IPS DF 19.7 (cell line): ENCODE measurements at regions not wholly inside any gene's neighbourhood (a gene's known extent, or its start where the extent isn't known, plus 50 kb on each side); places are given as distances from the start of the nearest gene placed in this dataset.

Experiments used
- DNase-seq: peaks from one replicate; pipeline ENCODE4 v3.0.0-alpha.2; 2013; ENCODE audit warnings: low read depth, low spot score

DNA sequence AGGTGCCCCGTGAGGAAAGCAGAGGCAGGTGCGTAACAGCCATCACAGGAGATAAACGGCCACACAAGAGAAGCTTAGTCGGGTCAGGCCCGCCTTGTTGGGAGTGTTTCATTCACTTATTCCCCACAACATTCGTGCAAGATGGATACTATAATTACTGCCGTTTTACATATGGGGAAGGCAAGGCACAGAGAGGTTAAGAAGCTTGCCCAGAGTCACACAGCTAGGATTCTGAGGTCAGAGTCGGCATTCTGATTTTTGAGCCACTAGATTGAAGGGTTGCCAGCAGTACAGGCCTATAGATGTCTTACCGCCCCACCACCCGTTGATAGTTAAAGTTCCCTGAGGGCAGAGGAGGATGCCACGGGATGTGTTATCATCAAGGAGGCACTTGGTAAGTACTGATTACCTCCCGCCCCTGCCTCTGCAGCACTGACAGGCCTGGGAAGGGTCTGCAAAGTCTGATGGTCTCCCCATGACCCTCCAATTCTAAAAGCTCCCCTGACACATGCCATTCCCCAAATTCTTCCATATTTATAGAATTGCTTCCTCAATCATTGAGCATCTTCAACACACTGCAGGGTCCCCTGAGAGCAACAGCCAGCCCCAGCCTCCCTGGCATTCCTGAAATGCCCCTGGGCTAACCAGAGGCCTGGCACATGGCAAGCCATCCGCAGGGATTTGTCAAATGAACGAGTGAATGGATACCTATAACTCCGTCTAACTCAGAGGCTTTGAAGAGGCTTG lies 74.7 kb upstream of the CLDN14 start:
- DNase-seq = no peak

DNA sequence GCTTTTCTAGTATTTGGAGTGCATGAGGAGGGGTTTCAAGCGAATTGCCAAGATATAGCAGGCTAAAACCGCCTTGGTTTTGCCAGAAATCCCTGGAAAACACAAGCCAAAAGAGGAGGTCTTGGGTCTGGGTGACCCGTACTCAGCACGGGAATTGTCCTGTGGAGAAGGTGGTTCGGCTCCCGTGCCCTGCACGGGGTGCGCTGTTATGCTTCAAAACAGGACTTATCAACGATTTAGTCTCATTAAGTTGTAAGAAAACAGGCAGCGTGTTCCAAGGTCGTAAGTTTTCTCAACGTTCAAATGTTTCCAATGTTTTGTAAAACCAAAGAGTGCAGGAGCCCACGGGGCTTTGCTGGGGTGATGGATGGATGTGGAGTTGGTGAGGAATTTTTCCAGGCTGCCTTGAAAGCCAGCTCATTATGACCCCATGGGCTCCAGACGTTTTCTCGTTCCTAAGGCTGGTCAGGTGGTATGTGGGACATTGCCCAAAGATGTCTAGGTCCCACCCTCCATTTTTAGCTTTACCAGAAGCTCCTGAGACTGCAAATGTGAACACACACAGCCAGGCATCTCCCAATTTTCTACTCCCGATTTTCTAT lies 75.4 kb upstream of the CLDN14 start:
- no peak for DNase-seq

DNA sequence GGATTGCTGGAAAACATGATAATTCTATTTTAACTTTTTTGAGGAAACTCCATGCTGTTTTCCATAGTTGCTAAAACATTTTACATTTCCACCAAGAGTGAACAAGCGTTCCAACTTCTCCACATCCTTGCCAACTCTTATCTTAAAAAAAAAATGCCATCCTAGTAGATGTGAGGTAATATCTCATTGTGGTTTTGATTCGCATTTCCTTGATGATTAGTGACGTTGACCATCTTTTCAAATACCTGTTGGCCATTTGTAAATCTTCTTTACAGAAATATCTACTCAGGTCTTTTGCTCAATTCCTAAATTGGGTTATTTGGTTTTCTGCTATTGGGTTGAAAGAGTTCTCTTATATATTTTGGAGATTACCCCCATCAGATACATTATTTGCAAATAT lies 77.4 kb upstream of the CLDN14 start:
- DNase-seq = no peak

DNA sequence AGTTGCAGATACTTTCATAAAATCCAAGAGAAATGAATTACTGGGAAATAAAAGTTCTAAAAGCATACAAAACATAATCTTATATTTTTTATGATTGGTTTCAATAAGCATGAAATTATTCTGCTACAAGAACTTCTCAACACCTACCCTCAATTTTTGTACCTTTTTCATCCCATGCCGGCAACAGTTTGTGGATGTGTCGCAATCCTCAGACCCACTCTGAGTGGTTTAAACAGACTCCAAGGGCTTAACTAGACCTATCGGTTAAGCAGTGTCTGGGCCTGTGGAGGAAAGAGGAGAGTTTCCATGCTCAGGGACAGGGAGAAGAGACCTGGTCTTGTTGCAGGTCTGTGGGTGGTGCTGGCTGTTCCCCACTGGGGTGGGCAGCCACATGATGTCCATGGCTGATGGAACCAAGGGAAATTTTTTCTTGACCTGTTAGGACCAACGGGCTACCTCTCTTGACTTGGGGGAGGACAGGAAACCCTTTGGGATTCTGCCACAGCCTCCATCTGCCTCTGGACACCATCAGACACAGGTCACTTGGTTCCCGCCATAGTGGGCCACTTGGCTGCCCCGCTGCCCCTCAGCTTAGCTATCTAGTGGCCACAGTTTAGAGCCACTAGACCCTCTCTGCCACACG lies 81.1 kb upstream of the CLDN14 start:
- DNase-seq = no peak

DNA sequence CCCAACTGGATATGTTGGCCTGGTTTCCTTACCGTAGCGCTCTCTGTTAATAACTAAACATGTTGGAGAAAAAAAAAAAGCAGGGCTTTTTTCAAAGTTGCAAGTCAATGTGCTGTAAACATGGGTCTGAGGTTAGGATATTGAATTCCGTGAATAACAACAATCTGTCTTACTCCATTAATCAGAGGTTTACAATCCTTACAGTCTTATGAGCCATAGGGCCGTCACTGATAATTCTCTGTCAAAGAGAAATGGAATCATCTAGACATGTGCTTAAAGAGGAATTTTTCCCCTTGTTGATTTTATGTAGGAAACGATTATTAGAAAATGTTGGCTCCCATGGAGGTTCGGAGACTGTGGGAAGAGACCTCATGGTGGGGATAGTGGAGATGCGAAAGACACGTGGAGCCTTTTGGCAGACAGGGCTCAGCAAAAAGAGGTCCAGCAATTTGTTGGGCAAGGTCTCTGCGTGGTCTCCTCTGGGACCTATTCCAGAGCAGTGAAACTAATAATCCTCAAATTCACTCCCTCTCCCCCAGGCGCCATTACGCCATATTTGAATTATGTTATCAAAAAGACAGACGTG lies 83.5 kb upstream of the CLDN14 start:
- no peak for DNase-seq

DNA sequence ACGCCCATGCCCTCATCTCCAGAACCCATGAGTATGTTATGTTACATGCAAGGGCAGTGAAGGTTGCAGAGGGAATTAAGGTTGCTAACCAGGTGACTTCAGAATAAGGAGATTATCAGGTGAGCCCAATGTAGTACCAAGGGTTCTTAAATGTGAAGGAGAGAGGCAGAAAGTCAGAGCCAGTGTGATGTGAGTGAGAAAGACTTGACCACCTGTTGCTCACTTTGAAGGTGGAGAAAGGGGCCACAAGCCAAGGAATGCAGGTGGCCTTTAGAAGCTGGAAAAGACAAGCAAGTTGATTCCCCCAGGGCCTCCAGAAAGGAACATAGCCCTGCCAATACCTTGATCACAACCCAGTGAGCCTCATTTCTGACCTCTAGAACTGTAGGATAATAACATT lies 84.7 kb upstream of the CLDN14 start:
- DNase-seq = no peak

DNA sequence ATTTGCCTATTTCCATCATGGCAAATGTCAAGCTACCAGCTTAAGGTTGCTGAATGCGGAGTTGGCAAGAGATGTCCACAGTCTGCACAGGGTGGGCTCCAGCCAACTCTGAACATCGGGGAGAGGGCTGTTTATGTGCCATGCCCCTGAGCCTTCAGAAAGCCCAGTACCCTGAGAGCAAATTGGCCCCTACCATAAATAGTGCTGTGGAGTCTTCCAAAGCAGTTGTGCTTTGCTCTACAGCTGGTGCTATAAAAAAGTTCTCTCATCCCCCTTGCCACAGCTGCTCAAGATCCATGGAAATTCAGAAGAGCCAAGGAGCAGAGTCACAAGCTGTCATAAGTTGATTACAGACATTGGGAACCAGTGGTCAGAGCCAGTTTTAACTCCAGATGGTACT lies 85.6 kb upstream of the CLDN14 start:
- DNase-seq = no peak

DNA sequence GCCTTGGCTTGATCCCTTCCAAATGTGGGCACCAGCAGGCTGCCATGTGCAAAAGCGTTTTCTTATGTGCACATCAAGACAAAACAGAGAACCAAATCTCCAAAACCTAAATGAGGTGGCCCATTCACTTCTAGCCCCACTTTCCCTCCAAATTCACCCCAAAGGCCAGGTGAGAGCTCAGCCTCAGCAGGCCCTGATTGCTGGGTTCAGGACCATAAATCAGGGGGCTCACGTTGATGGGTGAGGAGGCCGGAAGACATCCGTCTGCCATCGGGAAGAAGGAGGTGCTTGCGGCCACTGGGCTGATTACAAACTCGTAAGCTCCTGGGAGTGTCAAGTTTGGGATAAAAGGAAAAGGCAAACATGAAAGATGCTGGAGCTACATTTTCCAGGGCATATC lies 86.7 kb upstream of the CLDN14 start:
- DNase-seq = no peak

DNA sequence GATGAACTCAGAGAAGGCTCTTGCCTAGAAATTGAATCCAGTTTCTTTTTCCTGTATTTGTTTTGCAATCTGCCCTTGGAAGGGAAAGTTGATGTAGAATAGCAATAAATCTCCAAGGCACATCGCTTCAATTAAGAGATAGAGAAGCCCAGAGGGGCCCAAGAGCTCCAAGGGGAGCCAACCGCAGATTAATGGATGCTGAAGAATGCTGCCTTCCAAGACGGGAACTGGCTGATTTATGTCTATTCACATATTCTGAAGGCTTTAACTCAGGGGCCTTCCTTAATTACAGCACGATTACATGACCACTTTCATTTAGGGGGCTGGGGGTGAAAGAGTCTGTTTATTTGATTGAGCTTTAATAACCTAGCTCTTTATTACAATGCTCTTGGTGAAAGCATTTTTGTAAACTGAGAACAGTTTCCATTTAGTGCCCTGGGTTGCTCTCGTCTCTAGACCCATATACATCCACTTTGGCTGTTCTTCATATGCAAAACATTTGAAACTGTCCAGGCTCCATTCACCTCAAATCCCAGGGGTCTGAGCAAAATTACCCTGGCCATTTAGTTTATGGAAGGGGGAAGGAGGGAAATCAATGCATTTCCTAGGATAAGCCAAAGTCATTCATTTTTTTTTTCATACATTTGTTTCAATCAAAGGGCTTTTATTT lies 87.4 kb upstream of the CLDN14 start:
- no peak for DNase-seq

DNA sequence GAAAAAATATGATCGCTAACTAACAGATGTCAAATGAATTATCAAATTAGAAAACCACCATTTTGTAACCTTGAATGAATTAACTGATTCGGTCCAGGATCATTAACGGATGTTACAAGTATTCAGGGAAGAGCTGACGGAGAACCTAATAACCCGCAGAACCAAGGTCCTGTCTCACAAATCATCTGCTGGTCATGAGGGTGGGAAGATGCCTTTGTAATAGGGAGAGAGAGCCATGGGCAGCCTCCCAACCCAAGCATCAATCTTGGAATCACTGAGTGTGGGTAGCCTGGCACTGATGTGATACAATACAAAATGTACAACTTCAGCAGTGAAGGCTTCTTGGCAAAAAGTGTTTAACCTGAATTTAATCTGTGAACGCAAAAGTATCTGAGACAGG lies 89.6 kb upstream of the CLDN14 start:
- no peak for DNase-seq

DNA sequence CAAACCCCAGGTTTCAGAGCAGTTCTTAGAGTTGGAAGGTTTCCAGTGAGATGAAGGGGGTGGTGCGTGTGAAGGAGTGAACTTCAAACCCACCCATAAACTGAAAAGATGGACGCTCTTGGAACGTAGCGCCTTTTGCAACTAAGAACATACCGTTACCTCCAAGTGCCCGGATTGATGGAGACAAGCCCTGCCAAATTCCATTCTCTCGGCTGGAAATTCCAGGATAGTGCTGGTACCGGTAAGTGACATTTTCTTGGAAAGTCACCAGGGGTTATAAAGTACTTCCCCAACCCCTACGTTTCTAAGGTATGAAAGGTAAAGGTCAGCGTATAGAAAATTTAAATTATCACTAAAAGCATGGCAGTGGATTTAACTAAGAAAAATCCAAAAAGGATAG lies 91.6 kb upstream of the CLDN14 start:
- no peak for DNase-seq

DNA sequence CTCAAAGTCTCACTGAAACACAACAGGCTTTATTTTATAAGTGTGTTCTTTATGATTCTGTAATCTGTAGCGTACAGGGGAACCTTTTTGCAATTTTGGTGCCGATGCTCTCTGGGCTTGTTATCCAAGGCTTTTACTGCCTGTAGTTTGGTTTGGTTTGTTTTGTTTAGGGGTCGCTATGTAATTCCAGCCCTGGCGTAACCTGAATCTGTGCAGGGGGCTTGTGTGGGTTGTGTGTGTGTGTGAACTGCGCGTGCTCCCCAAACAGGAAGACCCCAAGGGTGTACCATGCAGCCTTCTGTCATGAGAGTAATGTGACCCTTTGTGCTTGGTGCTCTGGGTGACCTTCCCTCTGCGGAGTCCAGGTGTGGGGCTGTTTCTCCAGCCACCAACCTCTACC lies 92.1 kb upstream of the CLDN14 start:
- DNase-seq = no peak

DNA sequence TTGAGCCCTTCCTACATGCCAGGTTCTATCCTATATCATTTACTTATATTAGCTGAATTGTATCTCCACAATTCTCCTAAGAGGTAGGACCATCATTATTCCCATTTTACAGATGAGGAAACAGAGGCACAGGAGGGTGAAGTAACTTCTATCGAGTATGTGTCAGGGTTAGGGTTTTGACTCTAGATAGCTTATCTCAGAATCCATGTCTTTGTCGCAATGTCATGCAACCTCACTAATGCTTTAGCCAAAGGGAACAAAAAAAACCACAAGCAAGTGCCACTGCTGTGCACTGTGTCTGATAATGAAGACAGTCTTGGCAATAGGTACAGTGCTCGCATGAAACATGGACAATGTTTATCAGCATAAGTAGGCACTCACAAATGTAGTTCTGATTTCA lies 95.4 kb upstream of the CLDN14 start:
- DNase-seq = no peak

DNA sequence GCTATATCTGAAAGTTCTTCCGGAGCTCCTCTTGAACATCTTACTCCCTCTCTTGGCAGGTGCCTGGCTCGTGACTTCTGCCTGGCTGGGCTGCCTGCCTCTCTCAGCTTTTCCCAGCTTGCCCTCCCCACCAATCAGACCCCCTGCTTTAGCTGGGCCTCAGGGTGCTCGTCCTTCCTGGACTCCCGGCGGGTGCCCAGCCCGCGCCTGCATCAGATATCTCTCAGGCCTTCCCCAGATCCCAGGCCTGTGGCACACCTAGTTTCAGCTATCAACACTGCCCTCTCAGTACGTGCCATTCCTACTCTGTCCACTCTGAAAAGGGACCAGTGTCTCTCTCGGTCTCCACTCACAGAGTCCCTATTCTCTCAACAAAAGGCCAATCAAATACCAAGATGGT lies 96.5 kb upstream of the CLDN14 start:
- DNase-seq = no peak

DNA sequence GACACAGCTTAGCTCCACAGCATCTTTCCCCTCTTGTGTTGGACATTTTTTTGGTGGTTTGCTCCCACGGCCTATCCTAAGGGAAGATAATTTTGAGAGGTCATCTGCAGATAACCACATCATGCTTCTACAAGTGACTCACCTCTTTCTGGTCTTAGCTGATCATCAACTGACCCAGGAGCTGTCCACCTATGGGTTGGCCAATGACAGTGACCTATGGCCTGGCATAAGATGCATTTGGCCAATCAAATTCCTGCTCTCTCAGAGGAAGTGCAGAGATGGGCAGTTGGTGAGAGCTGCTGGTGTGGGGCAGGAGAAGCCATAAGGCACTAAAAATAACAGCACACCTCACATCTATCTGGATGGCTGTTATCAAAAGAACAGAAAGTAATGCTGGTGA lies 100.0 kb upstream of the CLDN14 start:
- DNase-seq = no peak

DNA sequence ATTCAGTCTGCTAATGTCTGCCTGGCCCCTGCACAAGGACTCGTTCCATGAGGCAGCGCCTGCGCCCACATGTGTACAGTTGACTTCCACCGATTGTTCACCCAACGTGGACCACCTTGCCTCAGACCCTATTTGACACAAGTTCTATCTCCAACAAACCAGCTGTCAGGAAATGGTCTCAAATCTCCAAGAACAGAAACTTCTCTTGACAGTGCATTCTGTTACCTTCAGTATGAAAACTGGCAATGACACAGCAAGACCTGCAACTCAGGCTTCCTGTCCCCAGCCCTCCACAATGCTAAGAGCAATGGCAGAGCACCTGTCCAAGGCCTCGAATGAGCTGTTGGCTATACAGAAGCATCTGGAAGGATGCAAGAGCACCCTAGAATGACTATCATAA lies 102.3 kb upstream of the CLDN14 start:
- no peak for DNase-seq

DNA sequence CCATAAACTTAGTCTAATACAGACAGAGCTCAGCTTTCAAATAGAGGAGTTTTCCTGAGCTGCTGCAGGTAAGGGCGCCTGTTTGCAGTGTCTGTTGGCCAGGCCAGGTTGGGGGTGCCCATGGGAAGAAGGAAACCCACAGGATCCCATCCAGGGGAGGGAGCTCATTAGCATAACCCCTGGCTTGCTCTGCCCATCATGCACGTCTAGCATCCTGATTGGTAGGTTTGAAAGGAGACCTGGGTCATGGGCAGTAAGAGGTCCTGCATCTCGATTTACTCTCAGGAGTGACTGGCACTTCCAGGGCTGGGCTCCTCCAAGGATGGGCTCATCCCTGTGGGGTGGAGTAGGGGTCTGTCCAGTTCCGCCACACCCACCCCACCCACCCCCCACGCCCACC lies 103.7 kb upstream of the CLDN14 start:
- DNase-seq = no peak

DNA sequence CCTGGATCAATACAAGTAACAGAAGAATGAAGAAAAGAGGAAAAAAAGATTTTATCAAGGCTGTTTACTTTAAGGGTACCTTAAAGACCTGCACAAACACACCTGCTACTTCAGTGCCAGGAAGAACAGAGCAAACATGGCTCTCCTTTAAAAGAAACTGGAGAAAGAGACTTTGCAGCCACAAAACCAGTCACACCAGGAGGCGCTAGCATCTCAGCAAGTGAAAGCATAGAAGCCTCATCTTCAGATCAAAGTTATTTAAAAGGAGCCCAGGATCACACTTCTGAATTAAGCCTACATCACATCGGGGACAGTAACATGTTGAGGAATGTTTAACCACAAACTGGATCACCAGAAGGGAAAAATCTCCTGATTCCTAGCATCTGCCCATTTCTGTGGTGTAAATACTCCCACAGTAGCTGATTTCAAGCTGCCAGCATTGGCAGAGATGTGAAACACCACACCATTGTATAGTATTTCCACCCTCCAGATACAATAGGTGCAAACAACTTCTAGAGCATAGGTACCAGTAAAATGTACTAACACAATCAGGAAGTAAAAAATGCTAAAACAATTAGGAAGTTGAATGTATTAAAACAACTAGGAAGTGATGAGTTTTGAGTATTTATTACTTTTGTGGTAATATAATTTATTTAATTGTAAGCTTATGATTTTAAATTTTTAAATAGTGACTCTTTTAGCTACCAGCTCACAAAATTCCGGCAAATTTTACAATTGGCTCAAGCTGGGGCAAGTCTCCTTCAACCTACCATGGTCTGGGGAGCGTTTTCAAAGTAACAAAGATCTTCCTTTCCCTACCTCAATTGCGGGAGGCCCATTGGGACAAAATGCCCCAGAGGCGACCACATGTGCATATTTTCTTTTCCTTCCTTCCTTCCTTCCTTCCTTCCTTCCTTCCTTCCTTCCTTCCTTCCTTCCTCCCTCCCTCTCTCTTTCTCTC lies 105.3 kb upstream of the CLDN14 start:
- no peak for DNase-seq

DNA sequence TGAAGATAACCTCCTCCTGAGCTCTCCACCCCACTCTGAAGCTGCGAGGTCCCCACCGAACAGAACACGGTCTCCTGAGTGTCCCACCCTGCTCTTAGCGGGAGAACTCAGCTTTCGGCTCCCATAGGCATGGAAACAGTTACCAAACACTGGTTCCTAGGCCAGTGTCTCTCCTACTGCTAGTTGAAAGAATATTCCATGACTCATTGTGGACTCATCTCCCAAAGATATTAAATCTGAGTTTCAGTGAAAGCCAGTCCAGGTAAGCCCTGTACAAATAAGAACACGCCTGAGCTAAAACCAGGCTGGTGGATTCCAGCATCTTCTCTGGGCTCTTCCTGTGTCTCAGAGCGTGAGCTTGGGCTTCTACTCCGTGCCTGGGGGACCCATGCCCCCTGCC lies 107.5 kb upstream of the CLDN14 start:
- no peak for DNase-seq

DNA sequence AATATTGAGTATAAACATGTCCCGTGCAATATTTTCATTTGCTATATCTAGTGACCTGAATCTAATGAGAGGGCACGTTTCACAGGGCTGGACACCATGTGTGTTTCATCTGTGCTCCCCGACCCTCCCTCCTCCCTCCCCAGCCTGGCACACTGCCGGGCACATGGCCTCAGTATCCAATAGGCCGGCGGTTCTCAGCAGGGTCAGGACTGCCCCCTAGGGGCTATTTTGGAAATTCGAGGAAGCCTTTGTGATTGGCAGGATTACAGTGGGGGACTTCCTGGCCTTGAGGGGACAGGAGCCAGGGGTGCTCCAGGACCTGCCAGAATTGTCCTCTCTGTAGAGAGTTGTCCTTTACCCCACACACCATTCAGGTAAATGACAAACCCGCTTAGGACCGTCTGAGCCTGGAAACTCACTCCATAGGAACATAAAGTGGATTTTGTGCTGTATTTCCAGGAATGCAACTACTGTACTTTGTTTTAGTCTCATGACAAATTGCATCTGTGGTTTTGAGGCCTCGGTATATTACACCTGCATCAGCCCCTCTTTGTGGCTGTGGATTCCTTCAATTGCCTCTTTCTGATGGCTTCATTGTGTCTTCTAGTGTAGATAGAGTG lies 109.5 kb upstream of the SIM2 start:
- DNase-seq = no peak
